Erythroblast (primary cell): ENCODE measurements at regions not wholly inside any gene's neighbourhood (a gene's known extent, or its start where the extent isn't known, plus 50 kb on each side); places are given as distances from the start of the nearest gene placed in this dataset.

Experiments
- GATA1 ChIP-seq: IDR thresholded peaks from 2 replicates; pipeline ENCODE4 v1.6.1; 2011; ENCODE audit warnings: low read depth, mild to moderate bottlenecking, control low read depth, low read length, moderate library complexity
- POLR2A ChIP-seq: IDR thresholded peaks from 2 replicates; pipeline ENCODE4 v1.6.1; 2011; ENCODE audit warnings: mild to moderate bottlenecking, low read length

DNA sequence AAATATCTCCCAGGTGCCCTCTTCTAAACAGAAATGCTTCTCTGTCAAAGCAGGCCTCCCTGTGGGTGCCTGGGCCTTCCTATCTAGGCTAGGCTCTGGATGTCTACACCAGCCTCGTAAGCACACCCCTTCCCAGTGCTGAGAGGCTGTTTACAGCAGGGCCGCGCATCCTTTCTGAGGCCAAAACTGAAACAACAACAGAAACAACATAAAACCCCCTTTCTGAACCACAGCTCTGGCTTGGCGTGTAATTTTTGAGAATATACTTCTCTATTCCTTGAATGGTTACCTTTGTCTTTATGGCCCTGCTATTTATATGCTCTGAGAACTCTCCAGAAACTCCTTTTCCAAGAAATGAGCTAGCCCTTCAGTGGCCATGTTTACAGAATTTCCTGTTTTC is 118.4 kb downstream of the BCL2L11 start:
- TF ChIP-seq POLR2A (no peak), GATA1 (no peak)
